NCI-H69 (cell line): ENCODE measurements at regions not wholly inside any gene's neighbourhood (a gene's known extent, or its start where the extent isn't known, plus 50 kb on each side); places are given as distances from the start of the nearest gene placed in this dataset.

ENCODE experiments used
- DNase-seq: peaks from one replicate; lab custom pipeline; 2025; lab: John Stamatoyannopoulos, UW

DNA sequence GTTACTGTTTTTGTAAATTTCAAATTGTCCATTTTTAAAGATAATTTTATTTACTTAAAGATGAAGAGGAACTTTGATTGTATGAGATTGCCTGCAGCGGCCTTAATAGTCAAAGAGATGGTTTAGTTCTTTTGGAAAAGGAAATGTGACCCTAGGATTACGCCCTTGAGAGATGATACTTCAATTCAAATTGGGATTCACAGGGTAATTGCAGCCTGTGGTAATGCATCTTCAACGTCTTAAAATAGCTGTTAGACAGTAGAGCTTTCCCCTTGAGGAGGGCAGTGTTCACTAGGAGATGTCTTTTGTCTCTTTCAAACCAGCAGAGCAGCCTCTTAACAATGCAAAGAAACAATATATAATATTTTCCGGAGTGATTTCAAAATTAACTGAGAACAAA lies 127.1 kb downstream of the TAF11L14 start:
- DNase-seq, result peak; percentile 37

- DNase-seq, result no peak
These were observed 129.0 kb downstream of the TAF11L14 start for GRCh38 chr5:17763301-17763700.

- DNase-seq, result no peak
These were observed 131.8 kb downstream of the TAF11L14 start for GRCh38 chr5:17766031-17766430.

DNA sequence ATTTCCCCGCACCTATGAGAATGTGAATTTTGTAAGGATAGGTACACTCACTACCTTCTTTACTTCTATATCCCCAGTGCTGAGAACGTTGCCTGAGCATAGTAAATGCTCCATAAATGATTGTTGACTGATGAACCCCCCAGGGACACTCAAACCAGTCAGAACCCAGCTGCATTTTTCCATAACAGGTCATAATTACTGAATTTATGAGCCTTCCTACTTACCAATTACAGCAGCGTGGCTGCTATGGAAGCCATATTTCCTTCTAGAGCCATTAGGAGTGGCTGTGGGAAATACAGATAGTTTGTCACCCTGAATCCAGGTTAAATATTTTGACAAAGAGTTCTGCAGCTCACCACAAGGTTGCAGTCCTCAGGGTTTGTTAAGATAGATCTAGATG lies 135.0 kb downstream of the TAF11L14 start:
- DNase-seq, result peak; percentile 95

GRCh38 chr5:17772232-17772631 lies 138.0 kb downstream of the TAF11L14 start:
- no peak for DNase-seq

DNA sequence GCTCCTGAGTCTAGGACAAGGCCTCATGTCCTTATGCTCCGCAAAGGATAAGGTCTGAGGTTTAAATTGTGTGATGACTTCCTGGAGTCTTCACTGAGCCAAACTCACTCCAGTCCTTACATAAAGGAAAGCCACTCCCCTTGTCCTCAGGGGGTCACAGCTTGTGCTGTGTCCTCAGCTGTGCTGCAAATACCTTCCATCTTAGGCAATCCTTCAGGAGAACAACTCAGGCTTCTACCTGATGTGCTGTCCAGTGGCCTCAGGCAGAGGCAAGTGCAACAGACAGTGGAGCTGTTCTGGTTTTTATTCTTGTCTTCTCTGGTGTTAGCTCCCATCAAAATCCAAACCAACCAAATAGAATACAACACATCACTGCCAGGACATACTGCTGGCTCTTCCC lies 151.5 kb downstream of the TAF11L14 start:
- peak; percentile 89 for DNase-seq

GRCh38 chr5:17788351-17788750 lies 154.1 kb downstream of the TAF11L14 start:
- DNase-seq, result no peak

GRCh38 chr5:17794201-17794600 lies 159.9 kb downstream of the TAF11L14 start:
- no peak for DNase-seq

- no peak for DNase-seq
These were observed 160.6 kb downstream of the TAF11L14 start for GRCh38 chr5:17794815-17795214.

- DNase-seq, result no peak
These were observed 161.9 kb downstream of the TAF11L14 start for GRCh38 chr5:17796142-17796541.

DNA sequence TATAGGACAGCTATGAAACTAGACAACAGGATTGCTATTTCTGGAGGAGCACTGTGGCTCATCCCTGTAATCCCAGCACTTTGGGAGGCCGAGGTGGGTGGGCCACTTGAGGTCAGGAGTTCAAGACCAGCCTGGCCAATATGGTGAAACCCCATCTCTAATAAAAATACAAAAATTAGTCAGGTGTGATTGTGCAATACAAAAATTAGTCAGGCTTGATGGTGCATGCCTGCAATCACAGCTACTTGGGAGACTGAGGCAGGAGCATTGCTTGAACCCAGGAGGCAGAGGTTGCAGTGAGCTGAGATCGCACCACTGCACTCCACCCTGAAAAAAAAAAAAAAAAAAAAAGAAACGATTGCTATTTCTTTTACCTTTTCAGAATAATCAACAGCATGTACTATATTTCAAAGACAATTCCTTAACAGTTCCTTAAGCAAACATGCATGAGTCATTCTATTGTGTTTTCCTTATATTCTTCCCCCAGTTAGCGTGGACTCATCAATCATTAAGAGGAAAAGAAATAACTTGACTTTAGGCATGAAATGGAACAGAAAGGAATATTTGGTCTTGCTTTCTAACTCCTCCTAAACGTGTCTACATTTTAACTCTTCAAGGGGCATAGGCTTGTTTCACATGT lies 162.6 kb downstream of the TAF11L14 start:
- peak; percentile 59 for DNase-seq

DNA sequence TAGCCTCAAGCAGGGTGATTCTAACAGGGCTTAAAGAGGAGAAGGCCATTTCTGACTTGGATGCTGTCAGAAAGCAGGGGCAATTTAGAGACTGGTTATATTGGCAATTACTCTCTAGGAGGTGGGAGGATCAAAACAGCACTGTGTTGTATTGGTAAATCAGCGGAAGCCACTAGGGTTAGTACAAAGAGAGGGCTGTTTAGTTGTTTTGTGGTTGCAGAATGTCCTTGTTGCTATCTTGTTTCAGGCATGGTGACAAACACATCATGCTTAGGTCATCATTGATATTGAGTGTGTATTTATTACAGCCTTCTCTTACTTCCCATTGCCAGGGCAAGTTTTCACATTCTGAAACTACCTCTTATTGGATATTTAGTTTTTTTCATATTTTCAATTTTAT lies 165.3 kb downstream of the TAF11L14 start:
- peak; percentile 25 for DNase-seq

- DNase-seq, result peak; percentile 94
These were observed 167.3 kb downstream of the TAF11L14 start for GRCh38 chr5:17801595-17801994.

- DNase-seq, result peak; percentile 95
These were observed 168.0 kb downstream of the TAF11L14 start for GRCh38 chr5:17802256-17802655.

GRCh38 chr5:17803971-17804370 lies 169.7 kb downstream of the TAF11L14 start:
- DNase-seq, result no peak

DNA sequence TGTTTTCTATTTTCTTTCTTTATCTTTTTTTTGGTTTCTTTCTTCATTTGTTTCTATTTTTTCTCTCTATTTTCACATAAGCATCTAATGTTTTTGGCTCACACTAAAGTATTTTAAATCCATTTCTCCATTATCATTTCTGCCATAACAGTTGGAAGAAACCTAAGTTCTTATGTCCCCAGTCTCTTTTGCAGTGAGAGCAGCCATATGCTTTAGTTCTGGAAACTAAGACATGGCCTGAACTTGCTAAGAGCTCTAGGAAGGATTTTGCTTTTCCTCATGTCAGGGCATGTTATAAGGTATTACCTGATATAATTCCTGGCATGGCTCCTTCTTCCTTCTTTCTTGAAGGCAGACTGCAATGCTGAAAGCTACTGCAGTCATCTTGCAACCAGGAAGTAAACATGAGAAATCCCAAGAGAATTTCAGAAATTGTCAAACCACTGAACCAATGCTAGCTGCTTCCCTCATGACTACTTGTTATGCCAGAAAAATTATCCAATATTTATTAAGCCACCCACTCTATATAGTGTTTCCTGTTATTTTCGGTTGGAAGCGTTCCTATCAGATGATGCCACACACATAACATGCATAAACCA lies 171.1 kb downstream of the TAF11L14 start:
- peak; percentile 58 for DNase-seq

DNA sequence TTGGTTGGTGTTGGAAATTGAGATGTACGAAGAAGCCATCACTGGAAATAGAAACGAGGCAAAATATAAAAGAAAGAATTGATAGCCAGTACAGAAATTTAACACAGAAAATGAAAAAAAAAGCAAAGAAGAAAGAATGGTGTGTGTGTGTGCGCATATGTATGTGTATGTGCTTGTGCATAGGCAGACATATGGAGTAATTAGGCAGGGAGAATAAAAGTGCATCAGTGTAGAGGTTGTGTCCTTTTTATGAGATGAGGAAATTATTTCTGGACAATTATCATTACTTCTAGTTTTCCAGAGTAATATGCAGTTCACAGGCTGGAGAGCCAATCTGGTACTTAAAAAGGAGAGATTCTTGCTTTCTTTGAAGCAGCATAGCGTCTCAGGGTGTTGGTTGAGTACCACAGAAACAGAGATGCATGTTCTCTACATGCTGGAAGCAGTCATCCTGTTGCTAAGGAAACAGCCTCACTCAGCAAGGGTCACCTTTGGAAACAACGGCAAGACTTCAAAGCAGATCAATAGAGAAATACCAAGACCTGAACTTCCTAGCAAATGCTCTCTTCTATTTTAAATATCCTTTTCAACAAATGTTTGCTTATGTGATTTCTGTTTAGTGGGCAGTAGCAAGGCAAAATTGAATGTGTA lies 172.7 kb downstream of the TAF11L14 start:
- DNase-seq, result peak; percentile 25

DNA sequence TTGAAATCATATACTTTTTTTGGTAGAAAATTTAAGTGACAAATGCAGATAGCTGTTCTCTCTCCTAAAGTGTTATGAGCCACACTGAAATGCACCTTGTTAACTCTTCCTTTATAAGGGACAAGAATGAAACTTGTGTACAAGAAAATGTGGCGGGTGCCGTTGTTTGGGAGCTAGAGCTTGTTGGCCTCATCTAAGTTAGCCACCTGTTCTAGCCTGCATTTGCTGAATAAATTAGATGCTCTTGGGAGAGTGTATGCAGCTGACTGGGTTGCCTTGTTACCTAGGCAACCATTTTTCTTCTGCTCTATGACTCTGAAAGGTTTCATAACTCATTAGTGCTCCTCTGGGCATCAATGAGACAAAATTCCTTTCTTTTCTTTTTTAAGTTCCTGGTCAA lies 174.3 kb downstream of the TAF11L14 start:
- peak; percentile 73 for DNase-seq

- DNase-seq, result no peak
These were observed 176.5 kb downstream of the TAF11L14 start for GRCh38 chr5:17810734-17811133.

DNA sequence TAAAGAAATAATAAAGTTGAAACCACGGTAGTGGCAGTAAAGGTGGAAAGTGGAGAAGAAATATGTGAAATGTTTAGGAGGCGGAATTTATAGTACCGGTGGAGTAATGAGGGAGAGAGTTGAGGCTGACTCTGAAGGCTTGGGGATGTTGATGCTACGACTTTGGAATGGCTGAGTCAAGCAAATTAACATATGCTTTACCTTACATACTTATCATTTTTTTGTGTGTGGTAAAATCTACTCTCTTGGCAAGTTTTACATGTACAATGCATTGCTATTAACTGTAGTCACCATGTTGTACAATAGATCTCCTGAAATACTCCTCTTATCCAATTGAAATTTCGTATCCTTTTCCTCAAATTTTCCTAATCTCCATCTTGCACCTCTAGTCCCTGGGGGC lies 179.0 kb downstream of the TAF11L14 start:
- no peak for DNase-seq

- DNase-seq, result no peak
These were observed 182.2 kb downstream of the TAF11L14 start for GRCh38 chr5:17816505-17816904.

GRCh38 chr5:17816944-17817343 lies 182.7 kb downstream of the TAF11L14 start:
- DNase-seq, result no peak

DNA sequence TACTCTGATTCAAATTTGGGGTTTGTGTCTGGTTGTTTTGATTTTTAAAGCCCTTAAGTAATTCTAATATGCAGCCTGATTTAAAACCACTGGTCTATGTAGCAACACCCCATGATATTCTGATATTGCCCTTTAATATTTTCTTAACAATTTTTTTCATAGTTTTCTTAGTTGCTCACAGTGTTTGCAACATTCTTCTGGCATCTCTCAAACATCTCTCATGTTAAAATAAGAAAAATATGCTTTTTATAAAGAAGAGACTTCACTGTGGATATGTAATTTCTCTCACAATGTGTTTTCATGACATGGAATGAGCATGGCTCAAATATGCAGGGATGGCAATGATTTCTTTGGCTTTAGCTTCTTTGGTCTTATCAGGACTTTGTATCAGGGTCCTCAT lies 183.7 kb downstream of the TAF11L14 start:
- DNase-seq, result no peak

GRCh38 chr5:17819783-17820182 lies 185.5 kb downstream of the TAF11L14 start:
- DNase-seq, result no peak
